ENCODE measurements at regions not wholly inside any gene's neighbourhood (a gene's known extent, or its start where the extent isn't known, plus 50 kb on each side); places are given as distances from the start of the nearest gene placed in this dataset.
A peak's percentile ranks its signal among the peaks of the same experiment; 100 is the strongest.

DNA sequence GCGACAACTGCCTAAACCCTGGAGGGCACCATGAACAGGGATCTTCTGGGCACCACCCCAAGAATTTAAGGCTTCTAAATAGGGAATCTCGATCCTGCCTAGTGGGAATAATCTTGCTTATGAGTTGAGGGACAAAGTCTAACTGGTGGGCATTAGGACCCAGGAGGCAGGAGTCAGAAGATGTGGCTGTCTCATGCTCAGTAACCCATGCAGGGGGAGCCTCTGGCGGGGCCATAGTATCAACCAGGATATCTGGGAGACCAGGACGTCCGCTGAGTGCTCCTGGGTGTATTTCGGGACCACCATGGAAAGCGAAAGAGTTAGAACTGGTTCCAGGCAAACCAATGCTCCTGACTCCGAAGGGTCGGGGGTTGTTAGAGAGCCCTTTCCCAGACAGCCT, 356.1 kb downstream of the OTOL1 start:
- no peak for DNase-seq (ENCODE audit: extremely low read depth, insufficient read length)
- TF ChIP-seq, protein P1, sequence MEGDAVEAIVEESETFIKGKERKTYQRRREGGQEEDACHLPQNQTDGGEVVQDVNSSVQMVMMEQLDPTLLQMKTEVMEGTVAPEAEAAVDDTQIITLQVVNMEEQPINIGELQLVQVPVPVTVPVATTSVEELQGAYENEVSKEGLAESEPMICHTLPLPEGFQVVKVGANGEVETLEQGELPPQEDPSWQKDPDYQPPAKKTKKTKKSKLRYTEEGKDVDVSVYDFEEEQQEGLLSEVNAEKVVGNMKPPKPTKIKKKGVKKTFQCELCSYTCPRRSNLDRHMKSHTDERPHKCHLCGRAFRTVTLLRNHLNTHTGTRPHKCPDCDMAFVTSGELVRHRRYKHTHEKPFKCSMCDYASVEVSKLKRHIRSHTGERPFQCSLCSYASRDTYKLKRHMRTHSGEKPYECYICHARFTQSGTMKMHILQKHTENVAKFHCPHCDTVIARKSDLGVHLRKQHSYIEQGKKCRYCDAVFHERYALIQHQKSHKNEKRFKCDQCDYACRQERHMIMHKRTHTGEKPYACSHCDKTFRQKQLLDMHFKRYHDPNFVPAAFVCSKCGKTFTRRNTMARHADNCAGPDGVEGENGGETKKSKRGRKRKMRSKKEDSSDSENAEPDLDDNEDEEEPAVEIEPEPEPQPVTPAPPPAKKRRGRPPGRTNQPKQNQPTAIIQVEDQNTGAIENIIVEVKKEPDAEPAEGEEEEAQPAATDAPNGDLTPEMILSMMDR (IDR thresholded peaks at IDR 0.05; ENCODE audit: insufficient read depth, low read length, poor library complexity, severe bottlenecking) = no peak
- Histone ChIP-seq H3K27me3 (replicated peaks; ENCODE audit: control insufficient read depth, insufficient read depth, low read length) (no peaks in the 10 kb centered on the region; the same call in 1 of the 2 replicates), H3K4me3 (replicated peaks; ENCODE audit: low read depth, low read length) (no peak overlapping the region), H3K36me3 (ENCODE audit: control insufficient read depth, insufficient read depth, low read length) (no peaks in the 10 kb centered on the region)

DNA sequence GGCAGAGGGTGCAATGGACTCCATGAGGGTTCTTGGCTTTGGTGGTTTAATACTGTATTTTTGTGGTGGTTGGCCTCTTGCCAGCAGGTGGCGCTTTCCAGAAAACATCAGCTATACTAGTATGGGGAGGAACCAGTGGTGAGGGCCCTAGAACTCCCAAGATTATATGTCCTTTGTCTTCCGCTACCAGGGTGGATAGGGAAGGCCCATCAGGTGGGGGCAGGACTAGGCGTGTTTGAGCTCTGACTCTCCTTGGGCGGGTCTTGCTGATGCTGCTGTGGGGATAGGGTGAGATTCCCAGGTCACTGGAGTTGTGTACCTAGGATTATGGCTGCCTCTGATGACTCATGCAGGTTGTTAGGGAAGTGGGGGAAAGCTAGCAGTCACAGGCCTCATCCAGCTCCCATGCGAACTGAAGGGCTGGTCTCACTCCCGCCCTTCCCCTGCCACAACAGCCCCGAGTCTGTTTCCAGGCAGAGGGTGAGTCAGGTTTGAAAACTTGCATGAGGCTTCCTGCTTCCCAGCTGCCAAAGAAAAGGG, 357.7 kb downstream of the OTOL1 start:
- Histone ChIP-seq H3K4me3 (replicated peaks; ENCODE audit: low read depth, low read length) (no peak overlapping the region), H3K27me3 (replicated peaks; ENCODE audit: control insufficient read depth, insufficient read depth, low read length) (no peaks in the 10 kb centered on the region; the same call in 1 of the 2 replicates), H3K36me3 (ENCODE audit: control insufficient read depth, insufficient read depth, low read length) (no peaks in the 10 kb centered on the region)
- TF ChIP-seq, protein P1 (IDR thresholded peaks at IDR 0.05; ENCODE audit: insufficient read depth, low read length, poor library complexity, severe bottlenecking) = peak; percentile 55
- DNase-seq (ENCODE audit: extremely low read depth, insufficient read length) = peak; percentile 1

DNA sequence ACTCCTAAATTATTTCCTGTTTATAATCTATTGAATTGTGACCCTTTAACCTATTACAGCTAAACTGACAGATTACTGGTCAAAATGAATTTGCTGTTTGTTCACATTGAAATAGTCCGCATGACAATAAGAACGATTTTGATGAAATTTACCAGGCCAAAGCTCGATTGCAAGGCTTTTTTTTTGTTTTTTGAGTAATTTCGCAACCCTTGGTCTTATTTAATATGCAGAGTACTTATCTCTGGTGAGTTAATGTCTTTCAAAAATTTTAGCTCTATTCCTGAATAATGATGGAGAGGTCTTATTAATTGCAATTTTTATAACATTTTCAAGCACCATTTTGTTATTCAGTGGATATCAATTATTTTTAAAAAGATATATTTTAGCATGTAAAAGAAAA, 362.4 kb downstream of the OTOL1 start:
- Histone ChIP-seq H3K36me3 (ENCODE audit: control insufficient read depth, insufficient read depth, low read length) (no peaks in the 10 kb centered on the region), H3K4me3 (replicated peaks; ENCODE audit: low read depth, low read length) (no peak overlapping the region), H3K27me3 (replicated peaks; ENCODE audit: control insufficient read depth, insufficient read depth, low read length) (no peaks in the 10 kb centered on the region)
- DNase-seq (ENCODE audit: extremely low read depth, insufficient read length) = no peak
- TF ChIP-seq, protein P1 (IDR thresholded peaks at IDR 0.05; ENCODE audit: insufficient read depth, low read length, poor library complexity, severe bottlenecking) = no peak

DNA sequence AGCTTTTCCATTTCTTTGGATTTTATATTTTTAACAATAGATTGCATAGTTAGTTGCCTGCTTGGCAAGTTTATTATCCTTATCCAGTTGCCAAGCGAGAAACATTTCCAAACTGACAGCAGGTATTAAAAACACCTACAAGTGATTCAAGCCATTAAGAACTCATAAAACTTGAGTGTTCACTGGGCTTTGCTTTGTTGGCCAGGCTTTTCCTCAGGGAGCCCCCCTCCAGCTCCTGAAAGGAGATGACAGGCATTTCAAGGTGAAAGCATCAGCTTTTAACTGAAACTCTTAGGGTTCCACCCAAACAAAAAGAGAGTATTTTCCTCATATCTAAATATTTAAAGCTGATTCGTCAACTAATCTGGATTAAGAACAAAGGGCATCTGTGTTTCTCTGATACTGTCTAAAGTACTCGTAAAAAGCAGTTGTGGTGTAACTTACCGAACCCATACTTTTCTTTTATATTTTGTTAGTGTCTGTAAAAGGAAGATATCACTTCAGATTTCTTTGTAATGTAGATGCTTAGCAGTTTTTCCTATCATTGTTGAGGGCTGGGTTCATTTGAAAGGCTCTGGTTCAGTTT, 363.4 kb downstream of the OTOL1 start:
- H3K36me3 ChIP-seq (ENCODE audit: control insufficient read depth, insufficient read depth, low read length) = no peaks in the 10 kb centered on the region
- no peak for DNase-seq (ENCODE audit: extremely low read depth, insufficient read length)
- TF ChIP-seq, protein P1 (IDR thresholded peaks at IDR 0.05; ENCODE audit: insufficient read depth, low read length, poor library complexity, severe bottlenecking) = no peak
- H3K27me3 ChIP-seq (replicated peaks; ENCODE audit: control insufficient read depth, insufficient read depth, low read length) = no peaks in the 10 kb centered on the region
- no peak overlapping the region for H3K4me3 ChIP-seq (replicated peaks; ENCODE audit: low read depth, low read length)

DNA sequence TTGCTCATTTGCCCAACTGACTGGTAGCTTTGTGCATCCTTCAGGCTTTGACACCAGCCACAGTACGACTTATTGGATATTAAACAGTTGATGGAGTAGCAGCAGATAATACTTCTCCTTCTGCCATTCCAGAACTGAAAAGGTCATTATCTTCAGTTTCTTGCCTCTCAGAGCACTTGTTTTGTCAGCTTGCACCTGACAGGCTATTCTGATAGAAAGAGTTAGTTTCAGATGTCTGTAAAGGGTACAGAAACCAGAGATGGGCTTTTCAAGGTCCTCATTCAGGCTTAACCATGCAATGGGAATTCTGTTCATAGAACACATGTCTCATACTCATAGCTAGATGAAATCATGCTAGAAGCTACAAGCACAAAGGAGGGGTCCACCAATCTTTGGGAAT, 367.2 kb downstream of the OTOL1 start:
- H3K27me3 ChIP-seq (replicated peaks; ENCODE audit: control insufficient read depth, insufficient read depth, low read length) = no peaks in the 10 kb centered on the region
- TF ChIP-seq, protein P1 (IDR thresholded peaks at IDR 0.05; ENCODE audit: insufficient read depth, low read length, poor library complexity, severe bottlenecking) = no peak
- H3K36me3 ChIP-seq (ENCODE audit: control insufficient read depth, insufficient read depth, low read length) = no peaks in the 10 kb centered on the region
- no peak overlapping the region for H3K4me3 ChIP-seq (replicated peaks; ENCODE audit: low read depth, low read length)
- DNase-seq (ENCODE audit: extremely low read depth, insufficient read length) = no peak
